GM12878 (cell line): ENCODE measurements at regions not wholly inside any gene's neighbourhood (a gene's known extent, or its start where the extent isn't known, plus 50 kb on each side); places are given as distances from the start of the nearest gene placed in this dataset.
A peak's percentile ranks its signal among the peaks of the same experiment; 100 is the strongest.
"Not testable (repeated sequence)": the region's sequence is repeated elsewhere in the genome, so short reads cannot be mapped to it uniquely, and the experiment has no call there.

ENCODE experiments used
- ATAC-seq: fragments of 200-7000 bp; cut with Tn5 transposase; 3 replicates; pipeline ENCODE4 v1.9.1; 2020; ENCODE audit warnings: mild to moderate bottlenecking, moderate library complexity
- BruUV-seq: library from RNA; stranded (reverse); fragments of 400-500 nt; replicated peaks from 2 replicates; lab custom pipeline; 2021; lab: Mats Ljungman, UMichigan
- CTCF ChIA-PET: fragments of 300-600 bp; sonication (Branson Sonifier 250); formaldehyde crosslinking; extraction: SDS; loops from one replicate; lab custom pipeline; 2021; ENCODE audit warnings: inconsistent platforms; lab: Yijun Ruan, JAX
- POLR2A ChIA-PET: fragments of 350-600 bp; formaldehyde crosslinking; extraction: SDS; loops from one replicate; lab custom pipeline; 2021; ENCODE audit warnings: inconsistent platforms; lab: Charles Lee
- RAD21 ChIA-PET: fragments of 300-600 bp; sonication (Branson Sonifier 250); formaldehyde crosslinking; loops from one replicate; lab custom pipeline; 2023; ENCODE audit warnings: antibody characterized with exemption; ENCODE audit not compliant: unreplicated experiment; lab: Charles Lee
- SMC1A ChIA-PET: fragments of 300-600 bp; sonication (Branson Sonifier 250); formaldehyde crosslinking; loops from one replicate; lab custom pipeline; 2023; ENCODE audit not compliant: unreplicated experiment, uncharacterized antibody; lab: Charles Lee
- DNase-seq: peaks from one replicate; pipeline ENCODE4 v3.0.0-alpha.2; 2011; ENCODE audit warnings: low read depth, low spot score
- FAIRE-seq: peaks from 3 replicates; lab custom pipeline; 2011; peaks lifted over from hg19 to GRCh38; lab: Jason Lieb, UNC
- H2AFZ ChIP-seq: 2 replicates; pipeline ENCODE4 v1.6.0; 2011; ENCODE audit warnings: low read depth, low read length, control low read depth; ENCODE audit not compliant: control insufficient read depth
- H3K27ac ChIP-seq: 2 replicates; pipeline ENCODE4 v1.5.1; 2011; ENCODE audit warnings: control low read depth; ENCODE audit not compliant: control insufficient read depth, insufficient read depth
- H3K27me3 ChIP-seq, 2 experiments: replicated peaks in 1 of 2; 2 replicates each; pipeline versions ENCODE4 v1.6.0 to v1.6.1; 2011; ENCODE audit warnings: low read length in 1 of 2; ENCODE audit not compliant: control insufficient read depth in 2 of 2, insufficient read depth in 2 of 2
- H3K36me3 ChIP-seq, 2 experiments: 2 replicates each; pipeline ENCODE4 v1.5.1; 2011; ENCODE audit warnings: low read length in 1 of 2; ENCODE audit not compliant: control insufficient read depth in 2 of 2, insufficient read depth in 2 of 2
- H3K4me1 ChIP-seq: 2 replicates; pipeline ENCODE4 v1.6.1; 2011; ENCODE audit warnings: mild to moderate bottlenecking, low read length, moderate library complexity, mixed read lengths; ENCODE audit not compliant: control insufficient read depth, insufficient read depth
- H3K4me2 ChIP-seq: 2 replicates; pipeline ENCODE4 v1.6.0; 2011; ENCODE audit warnings: control low read depth; ENCODE audit not compliant: control insufficient read depth, insufficient read depth
- H3K4me3 ChIP-seq: fragments of 200-600 bp; sonication (generic); 2 replicates; pipeline ENCODE4 v1.5.1; 2016
- H3K79me2 ChIP-seq: 2 replicates; pipeline ENCODE4 v1.6.0; 2011; ENCODE audit warnings: low read length; ENCODE audit not compliant: control insufficient read depth, insufficient read depth
- H3K9ac ChIP-seq: 2 replicates; pipeline ENCODE4 v1.8.0; 2011; ENCODE audit warnings: low read length, control low read depth, mixed read lengths; ENCODE audit not compliant: control insufficient read depth, insufficient read depth
- H3K9me3 ChIP-seq: replicated peaks from 3 replicates; pipeline ENCODE4 v1.5.1; 2011; ENCODE audit warnings: mild to moderate bottlenecking, low read length; ENCODE audit not compliant: control insufficient read depth, insufficient read depth
- H4K20me1 ChIP-seq: 2 replicates; pipeline ENCODE4 v1.6.0; 2011; ENCODE audit not compliant: control insufficient read depth, insufficient read depth
- ATF7 ChIP-seq: fragments of 450-650 bp; IDR thresholded peaks from 2 replicates; pipeline ENCODE4 v1.6.1; 2016; ENCODE audit warnings: low read depth, mild to moderate bottlenecking
- CBFB ChIP-seq: IDR thresholded peaks from 2 replicates; pipeline ENCODE4 v1.6.1; 2016; ENCODE audit warnings: antibody characterized with exemption, low read depth
- WGBS: methylation state at CpG from one replicate; pipeline ENCODE4 v1.1.6; 2016; ENCODE audit warnings: low lambda C conversion rate; ENCODE audit not compliant: insufficient replicate concordance, insufficient coverage; ENCODE audit errors: missing lambda C conversion rate; 5-methylcytosine and 5-hydroxymethylcytosine counted together
- in situ Hi-C: fragments of 300-500 bp; cut with MboI; formaldehyde crosslinking; loops from 9 replicates; pipeline ENCODE4 v1.14.3; 2018; ENCODE audit warnings: mixed read lengths
- intact Hi-C: fragments of 100-400 bp; cut with micrococcal nuclease; formaldehyde crosslinking; loops from one replicate; pipeline ENCODE4 v1.14.2; 2022; ENCODE audit not compliant: unreplicated experiment

DNA sequence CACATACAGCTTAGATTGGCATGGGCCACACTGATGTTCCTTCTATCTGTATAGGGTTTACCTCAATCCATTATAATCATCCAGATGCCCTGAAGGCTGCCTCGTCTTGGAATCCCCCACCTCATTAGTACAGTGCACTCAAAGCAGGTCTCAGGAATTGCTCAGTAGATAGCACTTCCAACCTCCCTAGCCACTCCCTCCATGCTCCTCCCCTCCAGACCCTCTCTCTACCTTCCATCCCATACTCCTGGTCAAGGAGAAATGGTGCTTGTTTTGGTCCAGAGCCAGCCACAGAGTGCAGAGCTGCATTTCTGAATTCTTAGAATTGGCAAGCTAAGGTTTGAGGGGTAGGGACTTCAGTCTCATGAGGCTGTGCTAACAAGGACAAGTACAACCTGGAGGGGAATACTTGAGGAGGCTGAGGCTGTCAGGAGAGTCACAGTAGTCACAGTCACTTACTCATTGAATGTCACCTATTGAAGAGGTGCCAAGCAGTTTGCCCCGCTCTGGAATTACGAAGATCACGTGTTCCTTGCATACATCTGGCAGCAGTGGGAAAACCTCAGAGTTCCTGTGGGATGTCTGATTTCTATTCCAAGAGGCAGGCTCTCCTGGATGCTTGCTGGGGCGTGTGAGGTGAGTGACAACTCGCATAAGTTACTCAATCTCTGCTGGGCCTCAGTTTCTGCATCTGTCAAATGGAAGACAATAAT, 60.7 kb upstream of the ZNF746 start (continued):
- no peak for TF ChIP-seq CBFB
- TF ChIP-seq ATF7: no peak

DNA sequence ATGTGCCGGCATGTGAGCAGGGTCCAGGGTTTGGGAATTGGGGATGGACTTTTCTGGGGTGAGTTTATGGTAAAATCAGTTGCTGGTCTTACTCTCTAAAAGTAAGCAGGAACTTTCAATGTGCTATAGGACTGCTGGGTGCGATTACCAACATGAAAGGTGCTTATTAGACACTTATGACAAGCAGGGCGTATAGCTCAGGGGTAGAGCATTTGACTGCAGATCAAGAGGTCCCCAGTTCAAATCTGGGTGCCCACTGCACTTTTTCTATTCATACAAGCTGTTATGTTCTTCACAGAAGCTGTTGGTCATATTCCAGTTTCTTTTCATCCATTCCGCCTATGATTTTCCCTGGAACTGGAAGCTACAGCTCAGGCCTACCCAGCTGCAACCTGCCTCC, 58.9 kb upstream of the ZNF746 start:
- H3K9ac ChIP-seq, ATAC-seq, intact Hi-C loops, H3K27ac ChIP-seq, H3K27me3 ChIP-seq, H2AFZ ChIP-seq, SMC1A ChIA-PET, H3K9me3 ChIP-seq, H3K4me3 ChIP-seq, in situ Hi-C loops, RAD21 ChIA-PET, H3K4me2 ChIP-seq, DNase-seq, BruUV-seq, H3K79me2 ChIP-seq, H4K20me1 ChIP-seq, POLR2A ChIA-PET, H3K4me1 ChIP-seq, CTCF ChIA-PET: not testable (repeated sequence)
- H3K36me3 ChIP-seq: peaks cover 6 to 22% of the 10 kb centered on the region in 2 experiments
- WGBS: 98% methylated on average over 4 of the region's 4 CpGs
- peak; percentile 7 for FAIRE-seq

DNA sequence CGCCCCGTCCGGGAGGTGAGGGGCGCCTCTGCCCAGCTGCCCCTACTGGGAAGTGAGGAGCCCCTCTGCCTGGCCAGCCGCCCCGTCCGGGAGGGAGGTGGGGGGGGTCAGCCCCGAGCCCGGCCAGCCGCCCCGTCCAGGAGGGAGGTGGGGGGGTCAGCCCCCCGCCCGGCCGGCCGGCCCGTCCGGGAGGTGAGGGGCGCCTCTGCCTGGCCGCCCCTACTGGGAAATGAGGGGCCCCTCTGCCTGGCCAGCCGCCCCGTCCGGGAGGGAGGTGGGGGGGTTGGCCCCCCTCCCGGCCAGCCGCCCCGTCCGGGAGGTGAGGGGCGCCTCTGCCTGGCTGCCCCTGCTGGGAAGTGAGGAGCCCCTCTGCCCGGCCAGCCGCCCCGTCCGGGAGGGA, 57.2 kb upstream of the ZNF746 start:
- CTCF ChIA-PET, H3K4me3 ChIP-seq, intact Hi-C loops, H3K4me2 ChIP-seq, H4K20me1 ChIP-seq, FAIRE-seq, SMC1A ChIA-PET, POLR2A ChIA-PET, RAD21 ChIA-PET, H2AFZ ChIP-seq, H3K27ac ChIP-seq, H3K4me1 ChIP-seq, H3K27me3 ChIP-seq, H3K9me3 ChIP-seq, ATAC-seq, in situ Hi-C loops, DNase-seq, H3K79me2 ChIP-seq, BruUV-seq, H3K9ac ChIP-seq: not testable (repeated sequence)
- WGBS: 90% methylated on average over 9 of the region's 31 CpGs
- peaks cover 4 to 27% of the 10 kb centered on the region in 2 experiments for H3K36me3 ChIP-seq

DNA sequence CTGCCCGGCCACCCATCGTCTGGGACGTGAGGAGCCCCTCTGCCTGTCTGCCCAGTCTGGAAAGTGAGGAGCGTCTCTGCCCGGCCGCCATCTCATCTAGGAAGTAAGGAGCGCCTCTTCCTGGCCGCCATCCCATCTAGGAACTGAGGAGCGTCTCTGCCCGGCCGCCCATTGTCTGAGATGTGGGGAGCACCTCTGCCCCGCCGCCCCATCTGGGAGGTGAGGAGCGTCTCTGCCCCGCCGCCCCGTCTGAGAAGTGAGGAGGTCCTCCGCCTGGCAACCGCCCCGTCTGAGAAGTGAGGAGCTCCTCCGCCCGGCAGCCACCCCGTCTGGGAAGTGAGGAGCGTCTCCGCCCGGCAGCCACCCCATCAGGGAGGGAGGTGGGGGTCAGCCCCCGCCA, 56.4 kb upstream of the ZNF746 start:
- H3K9ac ChIP-seq, RAD21 ChIA-PET, H2AFZ ChIP-seq, H3K79me2 ChIP-seq, BruUV-seq, in situ Hi-C loops, H3K4me1 ChIP-seq, CTCF ChIA-PET, H3K27ac ChIP-seq, H3K9me3 ChIP-seq, H3K4me3 ChIP-seq, H3K4me2 ChIP-seq, FAIRE-seq, H4K20me1 ChIP-seq, intact Hi-C loops, DNase-seq, H3K27me3 ChIP-seq, ATAC-seq, POLR2A ChIA-PET: not testable (repeated sequence)
- SMC1A ChIA-PET: interaction anchor here (1.0 kb wide), 1 partner anchor 19 kb away, joined by 9 read pairs; no protein-coding TSS in a partner anchor
- 100% methylated on average over 20 of the region's 27 CpGs for WGBS
- H3K36me3 ChIP-seq: peaks cover 5 to 30% of the 10 kb centered on the region in 2 experiments
